Endothelial cell of umbilical vein (primary cell): ENCODE measurements at regions not wholly inside any gene's neighbourhood (a gene's known extent, or its start where the extent isn't known, plus 50 kb on each side); places are given as distances from the start of the nearest gene placed in this dataset.

Experiments
- CTCF ChIP-seq, 2 donors: IDR thresholded peaks; 1 replicate in 1 of 2; 2 replicates in 1 of 2; pipeline ENCODE4 v1.5.1; 2011; ENCODE audit warnings: low read length in 2 of 2, mild to moderate bottlenecking in 2 of 2, moderate library complexity in 2 of 2, control low read depth in 1 of 2, inconsistent platforms in 1 of 2, low read depth in 1 of 2; ENCODE audit not compliant: insufficient read depth in 1 of 2; ENCODE audit errors: extremely low read depth in 1 of 2
- EZH2 ChIP-seq: IDR thresholded peaks from 2 replicates; pipeline ENCODE4 v1.6.1; 2012; ENCODE audit warnings: borderline replicate concordance, low read depth, mild to moderate bottlenecking, moderate library complexity, low read length, inconsistent platforms; ENCODE audit not compliant: severe bottlenecking
- MAX ChIP-seq: IDR thresholded peaks from 2 replicates; pipeline ENCODE4 v1.6.1; 2011; ENCODE audit not compliant: insufficient read depth, insufficient read length
- MYC ChIP-seq: IDR thresholded peaks from one replicate; pipeline ENCODE4 v1.6.1; 2011; ENCODE audit warnings: mild to moderate bottlenecking, low read depth, low read length
- POLR2A ChIP-seq: IDR thresholded peaks from 2 replicates; pipeline ENCODE4 v1.6.1; 2012; ENCODE audit warnings: low read depth, mild to moderate bottlenecking, control low read depth, low read length
- POLR2AphosphoS5 ChIP-seq: IDR thresholded peaks from 2 replicates; pipeline ENCODE4 v1.6.1; 2012; ENCODE audit warnings: low read depth, mild to moderate bottlenecking, control low read depth, low read length, moderate library complexity; ENCODE audit not compliant: insufficient read depth

- TF ChIP-seq CTCF (IDR thresholded peaks at IDR 0.05; ENCODE audit: extremely low read depth in 1 of 2, insufficient read depth in 1 of 2, low read depth in 1 of 2, low read length in 2 of 2) (no peak), POLR2A (no peak), MYC (no peak), EZH2 (no peak), MAX (no peak), POLR2AphosphoS5 (no peak)
Observed at GRCh38 chr17:27089929-27090247, 204.0 kb upstream of the WSB1 start.
